ENCODE measurements at regions not wholly inside any gene's neighbourhood (a gene's known extent, or its start where the extent isn't known, plus 50 kb on each side); places are given as distances from the start of the nearest gene placed in this dataset.

GRCh38 chr18:65035701-65036100 lies 715.1 kb upstream of the CDH7 start:
- H3K4me2 ChIP-seq (ENCODE audit: low read length), result no peak overlapping the region
- H3K36me3 ChIP-seq (ENCODE audit: control insufficient read depth in 1 of 2, insufficient read depth in 2 of 2, low read length in 2 of 2), result no peaks in the 10 kb centered on the region
- no peak overlapping the region for H2BK5ac ChIP-seq (ENCODE audit: low read depth, low read length, poor library complexity)
- H2BK12ac ChIP-seq (ENCODE audit: low read length), result no peak overlapping the region
- H2AFZ ChIP-seq (ENCODE audit: insufficient read depth, low read length, poor library complexity), result no peak overlapping the region
- no peak overlapping the region for H4K12ac ChIP-seq (ENCODE audit: low read depth, low read length)
- H3K23ac ChIP-seq (ENCODE audit: low read length), result no peak overlapping the region
- H3K4me1 ChIP-seq (ENCODE audit: control insufficient read depth in 1 of 2, insufficient read depth in 2 of 2, low read length in 2 of 2), result no peaks in the 10 kb centered on the region
- no peaks in the 10 kb centered on the region for H3K27me3 ChIP-seq (ENCODE audit: insufficient read depth, low read length)
- H3K79me2 ChIP-seq (ENCODE audit: control insufficient read depth, insufficient read depth, low read length, poor library complexity), result no peaks in the 10 kb centered on the region
- DNase-seq, result no peak
- no peaks in the 10 kb centered on the region for H3K79me1 ChIP-seq (ENCODE audit: low read length)
- no peak overlapping the region for H4K91ac ChIP-seq (ENCODE audit: low read depth, low read length)
- no peak overlapping the region for H3K27ac ChIP-seq (ENCODE audit: low read depth, low read length)
- no peak overlapping the region for H3K18ac ChIP-seq (ENCODE audit: low read length)
- no CpG with 5 or more reads among the region's 3 CpGs for WGBS (ENCODE audit: extremely low coverage, insufficient coverage, insufficient read length)
- H3K9me3 ChIP-seq (ENCODE audit: insufficient read depth, low read depth, low read length), result no peaks in the 10 kb centered on the region
- H3K4me3 ChIP-seq (ENCODE audit: low read depth, low read length), result no peak overlapping the region
- H3K4ac ChIP-seq (ENCODE audit: low read depth, low read length), result no peak overlapping the region
- no peak overlapping the region for H2AK5ac ChIP-seq (ENCODE audit: low read length)
- H4K8ac ChIP-seq (ENCODE audit: low read depth, low read length), result no peak overlapping the region
- no peak overlapping the region for H3K9ac ChIP-seq (ENCODE audit: low read length)
- H3K14ac ChIP-seq (ENCODE audit: low read length), result no peak overlapping the region
- H2BK120ac ChIP-seq (ENCODE audit: insufficient read depth, low read length, poor library complexity), result no peak overlapping the region

DNA sequence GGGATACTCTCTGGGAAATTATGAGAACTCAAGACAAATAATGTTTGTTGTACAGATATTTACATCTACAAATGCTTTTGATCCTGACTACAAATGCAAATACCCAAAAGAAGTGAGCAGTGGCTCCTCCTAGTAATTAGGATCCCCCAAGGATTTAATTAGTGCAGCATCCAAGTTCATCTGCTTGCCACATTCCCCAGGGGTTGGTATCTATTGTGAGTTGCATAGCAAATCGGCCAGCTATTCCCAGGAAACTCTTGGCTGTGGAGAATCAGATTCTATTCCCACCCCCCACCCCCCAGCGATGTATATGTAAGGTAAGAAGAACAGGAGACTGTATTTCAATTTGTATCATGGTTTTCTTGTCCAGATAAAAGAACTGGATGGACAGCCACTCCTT lies 725.1 kb upstream of the CDH7 start:
- Histone ChIP-seq H4K12ac (ENCODE audit: low read depth, low read length) (no peak overlapping the region), H3K27me3 (ENCODE audit: insufficient read depth, low read length) (no peaks in the 10 kb centered on the region), H4K91ac (ENCODE audit: low read depth, low read length) (no peak overlapping the region), H2AFZ (ENCODE audit: insufficient read depth, low read length, poor library complexity) (no peak overlapping the region), H3K18ac (ENCODE audit: low read length) (no peak overlapping the region), H3K4me2 (ENCODE audit: low read length) (no peak overlapping the region), H3K79me2 (ENCODE audit: control insufficient read depth, insufficient read depth, low read length, poor library complexity) (no peaks in the 10 kb centered on the region), H4K8ac (ENCODE audit: low read depth, low read length) (no peak overlapping the region), H3K27ac (ENCODE audit: low read depth, low read length) (no peak overlapping the region), H2BK5ac (ENCODE audit: low read depth, low read length, poor library complexity) (no peak overlapping the region), H3K23ac (ENCODE audit: low read length) (no peak overlapping the region), H3K14ac (ENCODE audit: low read length) (no peak overlapping the region), H2BK120ac (ENCODE audit: insufficient read depth, low read length, poor library complexity) (no peak overlapping the region), H3K36me3 (ENCODE audit: control insufficient read depth in 1 of 2, insufficient read depth in 2 of 2, low read length in 2 of 2) (no peaks in the 10 kb centered on the region), H2AK5ac (ENCODE audit: low read length) (no peak overlapping the region), H3K4ac (ENCODE audit: low read depth, low read length) (no peak overlapping the region), H3K9me3 (ENCODE audit: insufficient read depth, low read depth, low read length) (no peaks in the 10 kb centered on the region), H2BK12ac (ENCODE audit: low read length) (no peak overlapping the region), H3K4me3 (ENCODE audit: low read depth, low read length) (no peak overlapping the region), H3K79me1 (ENCODE audit: low read length) (no peaks in the 10 kb centered on the region), H3K4me1 (ENCODE audit: control insufficient read depth in 1 of 2, insufficient read depth in 2 of 2, low read length in 2 of 2) (no peaks in the 10 kb centered on the region), H3K9ac (ENCODE audit: low read length) (no peak overlapping the region)
- DNase-seq, result no peak
- WGBS (ENCODE audit: extremely low coverage, insufficient coverage, insufficient read length), result no CpG with 5 or more reads among the region's 2 CpGs

GRCh38 chr18:65021021-65021420 lies 729.8 kb upstream of the CDH7 start:
- Histone ChIP-seq H3K36me3 (ENCODE audit: control insufficient read depth in 1 of 2, insufficient read depth in 2 of 2, low read length in 2 of 2) (no peaks in the 10 kb centered on the region), H3K27ac (ENCODE audit: low read depth, low read length) (no peak overlapping the region), H3K27me3 (ENCODE audit: insufficient read depth, low read length) (no peaks in the 10 kb centered on the region), H4K91ac (ENCODE audit: low read depth, low read length) (no peak overlapping the region), H2BK120ac (ENCODE audit: insufficient read depth, low read length, poor library complexity) (no peak overlapping the region), H2AK5ac (ENCODE audit: low read length) (no peak overlapping the region), H3K18ac (ENCODE audit: low read length) (no peak overlapping the region), H3K14ac (ENCODE audit: low read length) (no peak overlapping the region), H3K4me1 (ENCODE audit: control insufficient read depth in 1 of 2, insufficient read depth in 2 of 2, low read length in 2 of 2) (no peaks in the 10 kb centered on the region), H3K79me1 (ENCODE audit: low read length) (no peaks in the 10 kb centered on the region), H3K4me2 (ENCODE audit: low read length) (no peak overlapping the region), H2BK12ac (ENCODE audit: low read length) (no peak overlapping the region), H3K79me2 (ENCODE audit: control insufficient read depth, insufficient read depth, low read length, poor library complexity) (no peaks in the 10 kb centered on the region), H4K12ac (ENCODE audit: low read depth, low read length) (no peak overlapping the region), H3K23ac (ENCODE audit: low read length) (no peak overlapping the region), H3K4ac (ENCODE audit: low read depth, low read length) (no peak overlapping the region), H3K9me3 (ENCODE audit: insufficient read depth, low read depth, low read length) (peaks cover 2% of the 10 kb centered on the region), H4K8ac (ENCODE audit: low read depth, low read length) (no peak overlapping the region), H3K4me3 (ENCODE audit: low read depth, low read length) (no peak overlapping the region), H2AFZ (ENCODE audit: insufficient read depth, low read length, poor library complexity) (no peak overlapping the region), H2BK5ac (ENCODE audit: low read depth, low read length, poor library complexity) (no peak overlapping the region), H3K9ac (ENCODE audit: low read length) (no peak overlapping the region)
- no peak for DNase-seq
- WGBS (ENCODE audit: extremely low coverage, insufficient coverage, insufficient read length), result no CpG with 5 or more reads among the region's 2 CpGs

- Histone ChIP-seq H3K4me1 (ENCODE audit: control insufficient read depth in 1 of 2, insufficient read depth in 2 of 2, low read length in 2 of 2) (no peaks in the 10 kb centered on the region), H4K91ac (ENCODE audit: low read depth, low read length) (no peak overlapping the region), H3K18ac (ENCODE audit: low read length) (no peak overlapping the region), H3K79me2 (ENCODE audit: control insufficient read depth, insufficient read depth, low read length, poor library complexity) (no peaks in the 10 kb centered on the region), H3K4me3 (ENCODE audit: low read depth, low read length) (no peak overlapping the region), H2BK5ac (ENCODE audit: low read depth, low read length, poor library complexity) (no peak overlapping the region), H2AFZ (ENCODE audit: insufficient read depth, low read length, poor library complexity) (no peak overlapping the region), H4K8ac (ENCODE audit: low read depth, low read length) (no peak overlapping the region), H2AK5ac (ENCODE audit: low read length) (no peak overlapping the region), H3K27ac (ENCODE audit: low read depth, low read length) (no peak overlapping the region), H3K9me3 (ENCODE audit: insufficient read depth, low read depth, low read length) (peaks cover 2% of the 10 kb centered on the region), H3K27me3 (ENCODE audit: insufficient read depth, low read length) (no peaks in the 10 kb centered on the region), H3K36me3 (ENCODE audit: control insufficient read depth in 1 of 2, insufficient read depth in 2 of 2, low read length in 2 of 2) (no peaks in the 10 kb centered on the region), H3K9ac (ENCODE audit: low read length) (no peak overlapping the region), H3K23ac (ENCODE audit: low read length) (no peak overlapping the region), H3K4ac (ENCODE audit: low read depth, low read length) (no peak overlapping the region), H2BK12ac (ENCODE audit: low read length) (no peak overlapping the region), H4K12ac (ENCODE audit: low read depth, low read length) (no peak overlapping the region), H3K14ac (ENCODE audit: low read length) (no peak overlapping the region), H2BK120ac (ENCODE audit: insufficient read depth, low read length, poor library complexity) (no peak overlapping the region), H3K4me2 (ENCODE audit: low read length) (no peak overlapping the region), H3K79me1 (ENCODE audit: low read length) (no peaks in the 10 kb centered on the region)
- WGBS (ENCODE audit: extremely low coverage, insufficient coverage, insufficient read length), result 80% methylated on average over 1 of the region's 1 CpG
- DNase-seq, result no peak
Observed at GRCh38 chr18:65018184-65018583, 732.6 kb upstream of the CDH7 start.

All from trophoblast cell (in vitro differentiated cells and primary cell).